Fibroblast of lung (primary cell): ENCODE measurements at regions not wholly inside any gene's neighbourhood (a gene's known extent, or its start where the extent isn't known, plus 50 kb on each side); places are given as distances from the start of the nearest gene placed in this dataset.

Source experiments
- EZH2 ChIP-seq: IDR thresholded peaks from 2 replicates; pipeline ENCODE4 v1.5.1; 2012; ENCODE audit warnings: low read length, control low read depth, mild to moderate bottlenecking; ENCODE audit errors: missing control alignments
- TF ChIP-seq, protein P1 (sequence below), 2 donors: IDR thresholded peaks in 1 of 2; conservative IDR thresholded peaks in 1 of 2; 1 replicate in 1 of 2; 2 replicates in 1 of 2; pipeline ENCODE4 v1.5.1; 2011 to 2012; ENCODE audit warnings: low read length in 2 of 2, control low read depth in 1 of 2, inconsistent platforms in 1 of 2, low read depth in 1 of 2, mild to moderate bottlenecking in 1 of 2

- TF ChIP-seq, protein P1, sequence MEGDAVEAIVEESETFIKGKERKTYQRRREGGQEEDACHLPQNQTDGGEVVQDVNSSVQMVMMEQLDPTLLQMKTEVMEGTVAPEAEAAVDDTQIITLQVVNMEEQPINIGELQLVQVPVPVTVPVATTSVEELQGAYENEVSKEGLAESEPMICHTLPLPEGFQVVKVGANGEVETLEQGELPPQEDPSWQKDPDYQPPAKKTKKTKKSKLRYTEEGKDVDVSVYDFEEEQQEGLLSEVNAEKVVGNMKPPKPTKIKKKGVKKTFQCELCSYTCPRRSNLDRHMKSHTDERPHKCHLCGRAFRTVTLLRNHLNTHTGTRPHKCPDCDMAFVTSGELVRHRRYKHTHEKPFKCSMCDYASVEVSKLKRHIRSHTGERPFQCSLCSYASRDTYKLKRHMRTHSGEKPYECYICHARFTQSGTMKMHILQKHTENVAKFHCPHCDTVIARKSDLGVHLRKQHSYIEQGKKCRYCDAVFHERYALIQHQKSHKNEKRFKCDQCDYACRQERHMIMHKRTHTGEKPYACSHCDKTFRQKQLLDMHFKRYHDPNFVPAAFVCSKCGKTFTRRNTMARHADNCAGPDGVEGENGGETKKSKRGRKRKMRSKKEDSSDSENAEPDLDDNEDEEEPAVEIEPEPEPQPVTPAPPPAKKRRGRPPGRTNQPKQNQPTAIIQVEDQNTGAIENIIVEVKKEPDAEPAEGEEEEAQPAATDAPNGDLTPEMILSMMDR (conservative IDR thresholded peaks at IDR 0.05 in 1 of 2, IDR thresholded peaks at IDR 0.05 in 1 of 2; ENCODE audit: low read depth in 1 of 2, low read length in 2 of 2), result no peak
- no peak for TF ChIP-seq EZH2
Measured at GRCh38 chr4:96913441-96914080, 1073.7 kb downstream of the PDHA2 start.
